ENCODE measurements at regions not wholly inside any gene's neighbourhood (a gene's known extent, or its start where the extent isn't known, plus 50 kb on each side); places are given as distances from the start of the nearest gene placed in this dataset.

DNA sequence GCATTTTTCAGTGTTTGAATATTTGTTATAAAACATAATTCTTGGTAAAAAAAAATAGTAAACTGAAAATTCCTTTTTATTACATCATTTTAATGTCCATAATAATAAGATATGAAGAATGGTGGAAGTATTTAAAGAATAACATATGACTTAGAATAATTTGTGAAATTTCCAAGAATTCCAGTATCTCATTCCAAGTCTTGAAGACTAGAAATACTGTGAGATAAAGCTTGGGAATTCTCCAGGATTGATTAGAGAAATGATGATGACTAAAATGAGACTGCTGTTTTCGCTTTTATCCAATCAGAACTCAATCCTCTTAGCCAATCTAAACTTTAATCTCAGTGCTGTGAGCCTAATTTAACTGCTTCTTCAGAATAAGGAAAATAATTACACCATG, 184.2 kb upstream of the HCCS start:
- H3K23ac ChIP-seq (ENCODE audit: low read depth, low read length), result no peak overlapping the region
- H3K9ac ChIP-seq (ENCODE audit: low read depth, low read length), result no peak overlapping the region
- dilution Hi-C loops (cut with HindIII; ENCODE audit: low sequenced_read_pairs, unreplicated experiment), result no loop called here
- no peak overlapping the region for H3K14ac ChIP-seq (replicated peaks; ENCODE audit: low read depth, low read length)
- ChIA-PET CTCF (no interaction called here), POLR2A (ENCODE audit: unreplicated experiment) (no interaction called here)
- no peaks in the 10 kb centered on the region for H3K79me1 ChIP-seq (ENCODE audit: low read depth in 1 of 2, low read length in 2 of 2)
- no peaks in the 10 kb centered on the region for H4K20me1 ChIP-seq (ENCODE audit: insufficient read depth, low read length)
- H3K9me3 ChIP-seq (ENCODE audit: control insufficient read depth, insufficient read depth, low read length), result peaks cover 2% of the 10 kb centered on the region
- intact Hi-C loops (cut with micrococcal nuclease), result no loop called here
- H3K4me2 ChIP-seq (ENCODE audit: low read depth, low read length), result no peak overlapping the region
- no peaks in the 10 kb centered on the region for H3K36me3 ChIP-seq (ENCODE audit: control insufficient read depth, insufficient read depth, low read length)
- H4K91ac ChIP-seq (ENCODE audit: insufficient read depth, low read depth, low read length), result no peak overlapping the region
- no peak overlapping the region for H3K4me3 ChIP-seq (ENCODE audit: insufficient read depth, low read depth, low read length)
- no peak overlapping the region for H4K8ac ChIP-seq (ENCODE audit: low read depth in 2 of 2, low read length in 2 of 2)
- peaks cover 4% of the 10 kb centered on the region for H3K4me1 ChIP-seq (ENCODE audit: control insufficient read depth, insufficient read depth, low read length)
- ATAC-seq (ENCODE audit: low read depth) (no peak), DNase-seq (peak; percentile 58)
- no peak overlapping the region for H2BK20ac ChIP-seq (ENCODE audit: low read depth, low read length)
- H2AFZ ChIP-seq (replicated peaks; ENCODE audit: low read length, poor library complexity), result no peak overlapping the region
- no peak overlapping the region for H2BK15ac ChIP-seq (ENCODE audit: low read depth, low read length)
- no peak overlapping the region for H2AK9ac ChIP-seq (replicated peaks; ENCODE audit: low read depth, low read length, poor library complexity)
- H2BK120ac ChIP-seq (ENCODE audit: low read depth, low read length), result no peak overlapping the region
- in situ Hi-C loops (cut with MboI; ENCODE audit: low sequenced_read_pairs), result no loop called here
- no peak overlapping the region for H3K18ac ChIP-seq (ENCODE audit: low read depth, low read length)
- H3K4ac ChIP-seq (ENCODE audit: low read depth, low read length), result no peak overlapping the region
- no peak overlapping the region for H4K5ac ChIP-seq (ENCODE audit: low read depth, low read length)
- no peaks in the 10 kb centered on the region for H3K9me1 ChIP-seq (ENCODE audit: insufficient read depth, low read length)
- H3K27me3 ChIP-seq (ENCODE audit: control insufficient read depth, insufficient read depth, low read length), result no peaks in the 10 kb centered on the region
- H3K27ac ChIP-seq (ENCODE audit: insufficient read depth, low read length), result no peak overlapping the region
- no peak overlapping the region for H2AK5ac ChIP-seq (ENCODE audit: low read depth, low read length)
- no peak overlapping the region for H2BK5ac ChIP-seq (ENCODE audit: low read depth, low read length, poor library complexity, severe bottlenecking)
- H3K56ac ChIP-seq (ENCODE audit: extremely low read depth, insufficient read depth, low read length), result no peak overlapping the region
- WGBS, 2 experiments (ENCODE audit: extremely low coverage in 2 of 2, insufficient read length in 1 of 2), result no CpG with 5 or more reads among the region's 1 CpG
- TF ChIP-seq, protein P1, sequence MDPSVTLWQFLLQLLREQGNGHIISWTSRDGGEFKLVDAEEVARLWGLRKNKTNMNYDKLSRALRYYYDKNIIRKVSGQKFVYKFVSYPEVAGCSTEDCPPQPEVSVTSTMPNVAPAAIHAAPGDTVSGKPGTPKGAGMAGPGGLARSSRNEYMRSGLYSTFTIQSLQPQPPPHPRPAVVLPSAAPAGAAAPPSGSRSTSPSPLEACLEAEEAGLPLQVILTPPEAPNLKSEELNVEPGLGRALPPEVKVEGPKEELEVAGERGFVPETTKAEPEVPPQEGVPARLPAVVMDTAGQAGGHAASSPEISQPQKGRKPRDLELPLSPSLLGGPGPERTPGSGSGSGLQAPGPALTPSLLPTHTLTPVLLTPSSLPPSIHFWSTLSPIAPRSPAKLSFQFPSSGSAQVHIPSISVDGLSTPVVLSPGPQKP (IDR thresholded peaks at IDR 0.05; ENCODE audit: borderline replicate concordance, low read depth, low read length), result no peak
- TF ChIP-seq MXI1 (IDR thresholded peaks at IDR 0.05; ENCODE audit: borderline replicate concordance, low read depth, low read length), result no peak
- no peak for TF ChIP-seq CEBPB (IDR thresholded peaks at IDR 0.05; ENCODE audit: low read depth, low read length)
- no peak for TF ChIP-seq RCOR1 (IDR thresholded peaks at IDR 0.05; ENCODE audit: insufficient replicate concordance, low read length)
- TF ChIP-seq CHD1 (IDR thresholded peaks at IDR 0.05; ENCODE audit: low read depth, low read length), result no peak
- TF ChIP-seq, protein P2, sequence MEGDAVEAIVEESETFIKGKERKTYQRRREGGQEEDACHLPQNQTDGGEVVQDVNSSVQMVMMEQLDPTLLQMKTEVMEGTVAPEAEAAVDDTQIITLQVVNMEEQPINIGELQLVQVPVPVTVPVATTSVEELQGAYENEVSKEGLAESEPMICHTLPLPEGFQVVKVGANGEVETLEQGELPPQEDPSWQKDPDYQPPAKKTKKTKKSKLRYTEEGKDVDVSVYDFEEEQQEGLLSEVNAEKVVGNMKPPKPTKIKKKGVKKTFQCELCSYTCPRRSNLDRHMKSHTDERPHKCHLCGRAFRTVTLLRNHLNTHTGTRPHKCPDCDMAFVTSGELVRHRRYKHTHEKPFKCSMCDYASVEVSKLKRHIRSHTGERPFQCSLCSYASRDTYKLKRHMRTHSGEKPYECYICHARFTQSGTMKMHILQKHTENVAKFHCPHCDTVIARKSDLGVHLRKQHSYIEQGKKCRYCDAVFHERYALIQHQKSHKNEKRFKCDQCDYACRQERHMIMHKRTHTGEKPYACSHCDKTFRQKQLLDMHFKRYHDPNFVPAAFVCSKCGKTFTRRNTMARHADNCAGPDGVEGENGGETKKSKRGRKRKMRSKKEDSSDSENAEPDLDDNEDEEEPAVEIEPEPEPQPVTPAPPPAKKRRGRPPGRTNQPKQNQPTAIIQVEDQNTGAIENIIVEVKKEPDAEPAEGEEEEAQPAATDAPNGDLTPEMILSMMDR (conservative IDR thresholded peaks at IDR 0.05; ENCODE audit: low read depth, low read length), result no peak
- TF ChIP-seq POLR2A (IDR thresholded peaks at IDR 0.05; ENCODE audit: low read depth, low read length), result no peak
- BruUV-seq (replicated peaks), result no TSS peak
